ENCODE measurements at regions not wholly inside any gene's neighbourhood (a gene's known extent, or its start where the extent isn't known, plus 50 kb on each side); places are given as distances from the start of the nearest gene placed in this dataset.

- ATAC-seq: no peak
Observed at GRCh38 chr2:223227338-223227737, 175.3 kb downstream of the KCNE4 start.

GRCh38 chr2:223228871-223229270, 176.9 kb downstream of the KCNE4 start:
- no peaks in the 10 kb centered on the region for H3K9me3 ChIP-seq
- intact Hi-C loops (cut with DNase I): no loop called here
- DNase-seq: no peak
- H3K4me1 ChIP-seq: peaks cover 0 to 5% (median 0%) of the 10 kb centered on the region in 3 donors
- no peak for ATAC-seq
- no peaks in the 10 kb centered on the region for H3K36me3 ChIP-seq
- FAIRE-seq: no peak
- H3K27me3 ChIP-seq: no peaks in the 10 kb centered on the region
- H3K4me3 ChIP-seq: no peak overlapping the region
- no peak for TF ChIP-seq CTCF (IDR thresholded peaks at IDR 0.05)
- H3K27ac ChIP-seq: no peak overlapping the region

More at GRCh38 chr2:223227338-223227737, 175.3 kb downstream of the KCNE4 start:
- TF ChIP-seq CTCF (IDR thresholded peaks at IDR 0.05): no peak
- FAIRE-seq (no peak), DNase-seq (no peak)
- Histone ChIP-seq H3K27me3 (no peaks in the 10 kb centered on the region), H3K4me3 (no peak overlapping the region), H3K9me3 (no peaks in the 10 kb centered on the region), H3K27ac (no peak overlapping the region), H3K4me1 (peaks cover 0 to 5% (median 0%) of the 10 kb centered on the region in 3 donors), H3K36me3 (no peaks in the 10 kb centered on the region)
- WGBS, 2 donors: 45 to 64% methylated on average over 2 of the region's 2 CpGs
- intact Hi-C loops (cut with DNase I): no loop called here

GRCh38 chr2:223230352-223230751, 178.4 kb downstream of the KCNE4 start:
- no peak for TF ChIP-seq CTCF (IDR thresholded peaks at IDR 0.05)
- Histone ChIP-seq H3K4me1 (peaks cover 0 to 5% (median 0%) of the 10 kb centered on the region in 3 donors), H3K36me3 (no peaks in the 10 kb centered on the region), H3K4me3 (no peak overlapping the region), H3K9me3 (no peaks in the 10 kb centered on the region), H3K27ac (no peak overlapping the region), H3K27me3 (no peaks in the 10 kb centered on the region)
- DNase-seq (no peak), ATAC-seq (no peak), FAIRE-seq (no peak)
- 57 to 67% methylated on average over 2 of the region's 2 CpGs for WGBS, 2 donors
- intact Hi-C loops (cut with DNase I): no loop called here

- no peak overlapping the region for H3K27ac ChIP-seq
- no peak overlapping the region for H3K4me3 ChIP-seq
- no peaks in the 10 kb centered on the region for H3K27me3 ChIP-seq
- no peak for TF ChIP-seq CTCF (IDR thresholded peaks at IDR 0.05)
- ATAC-seq (no peak), FAIRE-seq (no peak), DNase-seq (no peak)
- H3K4me1 ChIP-seq: peaks cover 0 to 5% (median 0%) of the 10 kb centered on the region in 3 donors
- H3K9me3 ChIP-seq: no peaks in the 10 kb centered on the region
- H3K36me3 ChIP-seq: no peaks in the 10 kb centered on the region
- WGBS, 2 donors: 79 to 82% methylated on average over 1 of the region's 1 CpG
- intact Hi-C loops (cut with DNase I): no loop called here
Observed at GRCh38 chr2:223232285-223232684, 180.3 kb downstream of the KCNE4 start.

- no peak for FAIRE-seq
- Histone ChIP-seq H3K27me3 (no peaks in the 10 kb centered on the region), H3K27ac (no peak overlapping the region), H3K4me1 (peaks cover 0 to 5% (median 0%) of the 10 kb centered on the region in 3 donors), H3K9me3 (no peaks in the 10 kb centered on the region), H3K4me3 (no peak overlapping the region), H3K36me3 (no peaks in the 10 kb centered on the region)
- no peak for DNase-seq
- no peak for ATAC-seq
- no peak for TF ChIP-seq CTCF (IDR thresholded peaks at IDR 0.05)
- intact Hi-C loops (cut with DNase I): no loop called here
- 90% methylated on average over 2 of the region's 2 CpGs for WGBS, 2 donors
Observed at GRCh38 chr2:223232896-223233295, 180.9 kb downstream of the KCNE4 start.
